ENCODE measurements at regions not wholly inside any gene's neighbourhood (a gene's known extent, or its start where the extent isn't known, plus 50 kb on each side); places are given as distances from the start of the nearest gene placed in this dataset.

- no peak for FAIRE-seq
Observed at GRCh38 chrX:69286565-69286906, 121.3 kb upstream of the PJA1 start.

DNA sequence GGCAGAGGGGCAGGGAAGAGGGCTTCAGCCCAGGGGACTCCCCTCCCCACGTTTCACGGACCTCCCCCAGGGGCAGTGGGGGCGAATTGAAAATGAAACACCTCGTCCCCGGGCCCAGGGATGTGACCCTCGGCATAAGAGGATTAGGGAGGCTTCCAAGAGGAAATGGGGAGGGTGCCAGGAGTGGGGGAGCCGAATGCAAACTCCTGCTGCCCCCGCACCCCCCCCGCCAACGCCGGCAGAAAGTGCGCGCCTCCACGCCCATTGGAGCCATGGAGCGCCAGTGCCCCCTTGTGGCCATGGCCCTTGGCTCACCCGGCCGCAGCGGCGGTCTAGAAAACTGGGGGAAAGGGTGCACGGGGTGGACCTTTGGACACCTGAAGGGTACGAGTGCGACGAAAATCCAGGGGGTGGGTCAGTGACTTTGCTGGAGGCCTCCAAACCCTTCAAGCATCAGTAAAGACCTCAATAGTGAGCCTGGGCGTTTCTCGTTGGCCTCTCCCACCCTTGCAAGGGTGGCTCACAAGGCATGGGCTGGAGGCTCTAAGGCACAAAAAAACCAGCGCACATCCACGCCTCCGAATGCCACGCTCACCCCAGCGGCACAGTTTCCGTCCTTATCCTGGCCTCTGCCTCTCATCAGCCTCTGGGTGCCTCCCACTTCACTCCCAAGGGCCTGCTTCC lies 120.8 kb upstream of the PJA1 start:
- no peak for TF ChIP-seq SPI1 (IDR thresholded peaks at IDR 0.05; ENCODE audit: low read depth, low read length)
- DNase-seq (ENCODE audit: insufficient read length, low spot score) = peak; percentile 53
- peak; percentile 54 for FAIRE-seq

More at GRCh38 chrX:69286565-69286906, 121.3 kb upstream of the PJA1 start:
- no peak for DNase-seq (ENCODE audit: insufficient read length, low spot score)
- TF ChIP-seq SPI1 (IDR thresholded peaks at IDR 0.05; ENCODE audit: low read depth, low read length) = no peak
- no peak for TF ChIP-seq POLR2AphosphoS5 (IDR thresholded peaks at IDR 0.05; ENCODE audit: low read depth, low read length)
- TF ChIP-seq PAX5 (IDR thresholded peaks at IDR 0.05; ENCODE audit: insufficient read depth, low read length, severe bottlenecking) = no peak
- TF ChIP-seq TAF1 (IDR thresholded peaks at IDR 0.05; ENCODE audit: low read depth, low read length) = no peak
- TF ChIP-seq POU2F2 (IDR thresholded peaks at IDR 0.05; ENCODE audit: low read depth, low read length) = no peak
- TF ChIP-seq POLR2A (IDR thresholded peaks at IDR 0.05; ENCODE audit: low read depth, low read length) = no peak

- FAIRE-seq (no peak), DNase-seq (ENCODE audit: insufficient read length, low spot score) (peak; percentile 12)
Observed at GRCh38 chrX:69285401-69285877, 120.2 kb upstream of the PJA1 start.

GRCh38 chrX:69284491-69284890 lies 119.2 kb upstream of the PJA1 start:
- DNase-seq (ENCODE audit: insufficient read length, low spot score) (no peak), FAIRE-seq (no peak)
- TF ChIP-seq POLR2A (IDR thresholded peaks at IDR 0.05; ENCODE audit: low read depth, low read length) (no peak), PAX5 (IDR thresholded peaks at IDR 0.05; ENCODE audit: insufficient read depth, low read length, severe bottlenecking) (no peak), SPI1 (IDR thresholded peaks at IDR 0.05; ENCODE audit: low read depth, low read length) (no peak)

More at GRCh38 chrX:69285401-69285877, 120.2 kb upstream of the PJA1 start:
- TF ChIP-seq TAF1 (IDR thresholded peaks at IDR 0.05; ENCODE audit: low read depth, low read length) = no peak
- no peak for TF ChIP-seq SPI1 (IDR thresholded peaks at IDR 0.05; ENCODE audit: low read depth, low read length)
- no peak for TF ChIP-seq POLR2A (IDR thresholded peaks at IDR 0.05; ENCODE audit: low read depth, low read length)
- TF ChIP-seq POLR2AphosphoS5 (IDR thresholded peaks at IDR 0.05; ENCODE audit: low read depth, low read length) = no peak
- TF ChIP-seq POU2F2 (IDR thresholded peaks at IDR 0.05; ENCODE audit: low read depth, low read length) = no peak
- TF ChIP-seq PAX5 (IDR thresholded peaks at IDR 0.05; ENCODE audit: insufficient read depth, low read length, severe bottlenecking) = no peak

DNA sequence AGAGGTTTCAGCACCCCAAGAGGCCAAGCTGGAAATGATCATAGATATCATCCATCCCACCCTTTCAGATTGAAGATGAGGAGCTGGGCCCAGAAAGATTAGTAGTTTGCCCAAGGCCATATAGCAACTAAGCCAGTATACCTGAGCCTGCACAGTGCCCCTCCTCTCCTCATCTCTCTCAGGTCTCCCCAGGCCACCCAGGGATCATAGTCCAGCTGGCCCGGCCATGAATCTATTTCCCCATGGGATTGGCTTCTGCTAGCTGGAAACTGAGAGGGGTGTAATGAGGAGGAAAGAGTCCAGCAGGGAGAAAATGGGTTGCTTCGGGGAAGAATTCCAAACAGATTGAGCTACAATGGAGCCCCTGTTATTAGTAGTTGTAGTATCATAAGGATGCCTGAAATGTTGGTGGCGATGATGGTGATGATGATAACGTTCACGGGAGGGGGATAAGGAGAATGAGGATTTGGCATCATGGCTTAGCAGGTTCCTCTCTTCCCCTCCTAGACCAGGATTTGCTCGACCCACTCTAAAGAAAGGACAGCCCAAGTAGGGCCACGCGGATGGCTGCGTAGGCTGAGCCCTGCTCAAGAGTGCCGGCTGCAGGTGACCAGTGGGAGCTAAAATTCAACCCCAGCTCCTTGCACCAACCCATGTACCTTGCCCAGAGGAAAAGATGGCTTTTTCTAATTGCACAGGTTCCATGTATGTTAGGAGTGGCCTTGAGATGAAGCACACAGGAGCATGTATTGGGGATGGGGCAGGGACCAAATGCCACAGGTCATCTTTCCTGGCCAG lies 117.8 kb upstream of the PJA1 start:
- no peak for DNase-seq (ENCODE audit: insufficient read length, low spot score)
- FAIRE-seq = no peak
- TF ChIP-seq SPI1 (IDR thresholded peaks at IDR 0.05; ENCODE audit: low read depth, low read length) (no peak), POLR2A (IDR thresholded peaks at IDR 0.05; ENCODE audit: low read depth, low read length) (no peak), POLR2AphosphoS5 (IDR thresholded peaks at IDR 0.05; ENCODE audit: low read depth, low read length) (no peak), TAF1 (IDR thresholded peaks at IDR 0.05; ENCODE audit: low read depth, low read length) (no peak), POU2F2 (IDR thresholded peaks at IDR 0.05; ENCODE audit: low read depth, low read length) (no peak), PAX5 (IDR thresholded peaks at IDR 0.05; ENCODE audit: insufficient read depth, low read length, severe bottlenecking) (no peak)

DNA sequence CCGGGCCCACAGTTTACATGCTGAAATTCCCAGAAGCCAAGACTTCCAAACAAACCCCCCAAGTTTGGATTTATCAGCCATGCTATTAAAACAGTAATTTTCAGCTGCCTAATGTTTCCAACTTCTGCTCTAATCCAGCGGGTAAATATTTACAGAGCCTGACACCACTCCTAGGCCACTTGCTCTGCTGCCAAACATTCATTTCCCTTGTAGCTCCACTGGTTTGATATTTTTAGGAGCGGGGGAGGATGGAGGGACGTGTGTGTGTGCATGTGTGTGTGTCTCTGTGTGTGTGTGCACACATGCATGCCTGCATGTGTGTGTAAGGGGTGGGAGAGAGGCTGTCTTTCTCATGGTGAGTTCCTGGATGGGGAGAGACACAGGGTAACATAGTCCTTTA lies 115.7 kb upstream of the PJA1 start:
- no peak for FAIRE-seq
- no peak for TF ChIP-seq TAF1 (IDR thresholded peaks at IDR 0.05; ENCODE audit: low read depth, low read length)
- DNase-seq (ENCODE audit: insufficient read length, low spot score) = no peak

GRCh38 chrX:69279234-69279633 lies 114.0 kb upstream of the PJA1 start:
- TF ChIP-seq POU2F2 (IDR thresholded peaks at IDR 0.05; ENCODE audit: low read depth, low read length) (no peak), SPI1 (IDR thresholded peaks at IDR 0.05; ENCODE audit: low read depth, low read length) (no peak), POLR2A (IDR thresholded peaks at IDR 0.05; ENCODE audit: low read depth, low read length) (no peak), PAX5 (IDR thresholded peaks at IDR 0.05; ENCODE audit: insufficient read depth, low read length, severe bottlenecking) (no peak), POLR2AphosphoS5 (IDR thresholded peaks at IDR 0.05; ENCODE audit: low read depth, low read length) (no peak), TAF1 (IDR thresholded peaks at IDR 0.05; ENCODE audit: low read depth, low read length) (no peak)
- FAIRE-seq = no peak
- DNase-seq (ENCODE audit: insufficient read length, low spot score) = no peak

- DNase-seq (ENCODE audit: insufficient read length, low spot score) (no peak), FAIRE-seq (no peak)
- no peak for TF ChIP-seq POLR2A (IDR thresholded peaks at IDR 0.05; ENCODE audit: low read depth, low read length)
- no peak for TF ChIP-seq SPI1 (IDR thresholded peaks at IDR 0.05; ENCODE audit: low read depth, low read length)
- no peak for TF ChIP-seq PAX5 (IDR thresholded peaks at IDR 0.05; ENCODE audit: insufficient read depth, low read length, severe bottlenecking)
- no peak for TF ChIP-seq TAF1 (IDR thresholded peaks at IDR 0.05; ENCODE audit: low read depth, low read length)
- no peak for TF ChIP-seq POU2F2 (IDR thresholded peaks at IDR 0.05; ENCODE audit: low read depth, low read length)
- no peak for TF ChIP-seq POLR2AphosphoS5 (IDR thresholded peaks at IDR 0.05; ENCODE audit: low read depth, low read length)
Observed at GRCh38 chrX:69278031-69278687, 112.9 kb upstream of the PJA1 start.

DNA sequence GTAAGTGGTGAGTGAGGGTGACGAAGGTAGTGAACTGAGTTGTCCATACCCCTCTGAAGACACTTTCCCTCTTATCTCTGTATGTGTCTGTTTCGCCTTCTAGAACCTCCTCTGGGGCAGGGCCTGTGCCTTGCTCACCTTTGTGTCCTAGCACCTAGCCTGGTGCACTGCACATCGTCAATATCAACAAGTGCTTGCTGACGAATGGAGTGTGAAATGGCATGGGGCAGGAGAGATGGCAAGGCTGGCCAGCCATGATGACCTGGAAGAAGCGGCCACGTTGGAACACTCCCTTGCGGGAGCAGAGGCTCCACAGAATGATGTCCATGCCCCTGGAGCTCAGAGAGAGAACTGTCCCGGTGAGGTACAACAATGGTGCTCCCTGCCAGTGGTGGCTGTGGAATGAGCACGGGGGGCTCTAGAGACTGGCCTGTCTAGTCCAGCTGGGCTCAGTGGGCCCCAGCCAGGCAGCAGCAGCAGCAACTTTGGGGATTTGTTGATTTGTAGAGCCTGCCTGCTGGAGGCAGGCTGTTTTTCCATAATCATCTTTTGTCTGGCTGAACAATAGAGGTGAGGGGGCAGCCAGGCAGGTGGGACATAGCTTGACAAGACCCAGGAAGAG lies 112.2 kb upstream of the PJA1 start:
- TF ChIP-seq TAF1 (IDR thresholded peaks at IDR 0.05; ENCODE audit: low read depth, low read length) (no peak), POU2F2 (IDR thresholded peaks at IDR 0.05; ENCODE audit: low read depth, low read length) (no peak), PAX5 (IDR thresholded peaks at IDR 0.05; ENCODE audit: insufficient read depth, low read length, severe bottlenecking) (no peak), POLR2A (IDR thresholded peaks at IDR 0.05; ENCODE audit: low read depth, low read length) (no peak), POLR2AphosphoS5 (IDR thresholded peaks at IDR 0.05; ENCODE audit: low read depth, low read length) (no peak), SPI1 (IDR thresholded peaks at IDR 0.05; ENCODE audit: low read depth, low read length) (no peak)
- DNase-seq (ENCODE audit: insufficient read length, low spot score) = no peak
- FAIRE-seq = no peak
